GM18498 (cell line): ENCODE measurements at regions not wholly inside any gene's neighbourhood (a gene's known extent, or its start where the extent isn't known, plus 50 kb on each side); places are given as distances from the start of the nearest gene placed in this dataset.

Experiments used
- ATAC-seq: cut with Tn5 transposase; IDR thresholded peaks from one replicate; pipeline ENCODE4 v1.9.1; 2021; ENCODE audit warnings: mild to moderate bottlenecking, moderate library complexity; ENCODE audit not compliant: unreplicated experiment

GRCh38 chr11:27195837-27196202 lies 155.2 kb downstream of the BBOX1 start:
- no peak for ATAC-seq

DNA sequence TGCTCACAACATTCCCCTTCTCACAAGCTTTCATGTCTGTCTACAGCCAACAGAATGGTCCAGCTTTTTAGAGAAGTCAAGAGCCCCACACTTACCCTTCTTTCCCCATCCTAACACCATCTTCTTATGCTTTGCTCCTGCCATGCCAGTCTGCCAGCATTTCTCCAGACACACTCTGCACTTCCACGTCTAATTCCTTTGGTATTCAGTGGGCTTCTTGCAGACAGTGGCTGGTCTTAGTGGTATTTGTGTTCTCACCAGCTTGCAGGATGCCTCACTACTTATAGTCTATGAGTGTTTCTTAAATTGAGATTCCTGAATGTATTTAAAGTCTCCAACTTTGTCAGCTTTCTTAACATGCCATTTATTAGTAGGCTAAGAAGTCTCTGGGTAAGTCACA lies 154.4 kb downstream of the BBOX1 start:
- ATAC-seq: no peak

DNA sequence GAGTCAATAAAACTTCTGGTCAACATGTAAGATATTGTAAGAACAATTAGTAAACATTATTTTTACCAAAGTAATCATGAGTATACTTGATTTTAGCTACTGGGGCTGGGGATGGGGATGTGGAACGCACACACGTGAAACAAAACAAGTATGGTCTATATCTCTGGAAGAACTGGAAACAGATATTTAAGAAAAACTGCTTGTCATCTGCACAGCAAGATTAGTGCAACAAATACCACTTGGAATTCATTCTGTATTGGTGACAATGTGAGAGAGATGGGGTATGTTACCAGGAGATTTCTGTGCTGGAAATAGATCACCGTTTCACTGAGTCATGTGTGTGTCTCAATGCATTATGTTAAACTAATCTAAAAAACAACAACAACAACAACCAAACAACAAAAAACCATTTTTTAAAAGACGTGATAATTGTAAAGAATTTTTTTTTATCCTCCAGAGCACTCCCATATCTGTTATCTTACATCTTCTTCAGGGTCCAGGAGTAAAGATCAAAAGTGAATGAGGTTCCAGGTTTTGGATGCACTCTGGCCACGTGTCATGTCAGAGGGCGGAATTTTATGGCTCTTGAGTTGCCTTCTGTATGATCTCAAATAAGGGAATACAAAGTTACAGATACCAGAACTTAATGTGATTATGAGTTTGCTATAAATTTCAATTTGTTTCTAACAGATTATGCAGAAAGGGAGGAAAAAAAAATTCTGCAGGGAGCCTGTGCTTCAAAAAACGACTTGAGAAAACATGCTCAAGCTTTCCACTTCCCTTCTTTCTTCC lies 153.0 kb downstream of the BBOX1 start:
- no peak for ATAC-seq

GRCh38 chr11:27192184-27192583 lies 151.6 kb downstream of the BBOX1 start:
- ATAC-seq: no peak

DNA sequence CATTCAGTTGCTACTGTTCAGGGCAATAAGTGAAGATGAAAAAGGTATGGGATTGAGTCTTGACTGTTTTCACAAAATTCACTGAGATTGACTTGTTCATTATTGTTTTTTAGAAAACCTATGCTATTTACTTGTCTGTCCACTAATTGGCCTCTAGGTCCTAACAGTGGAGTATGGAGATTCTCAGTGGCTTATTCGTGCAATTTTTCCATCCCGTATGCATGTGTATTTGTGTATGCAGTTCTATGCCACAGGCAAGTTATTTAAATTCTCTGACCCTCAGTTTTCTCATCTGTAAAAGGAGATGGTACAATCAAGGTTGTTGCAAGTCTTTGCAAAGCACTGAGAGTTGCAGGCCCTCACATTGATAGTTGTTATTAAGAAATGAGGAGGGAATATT lies 151.0 kb downstream of the BBOX1 start:
- ATAC-seq: no peak

DNA sequence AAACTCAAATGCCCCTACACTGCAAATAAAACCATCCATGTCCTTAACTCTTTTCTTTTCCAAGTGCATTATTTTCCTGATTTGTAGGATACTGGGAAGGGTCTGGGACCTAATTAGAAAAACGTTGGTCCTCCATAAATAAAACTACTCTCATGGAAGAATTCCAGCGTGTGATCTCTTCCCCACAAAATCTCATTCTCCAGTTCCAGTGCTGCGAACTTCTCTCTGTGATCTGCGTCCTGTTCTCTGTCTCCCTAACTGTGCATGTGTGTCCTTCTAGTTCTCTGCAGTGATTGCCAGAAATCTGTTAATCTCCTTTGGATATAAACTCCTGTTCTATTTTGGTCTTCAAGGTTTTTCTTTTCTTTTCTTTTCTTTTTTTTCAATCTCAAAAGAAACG lies 148.1 kb downstream of the BBOX1 start:
- ATAC-seq: no peak

GRCh38 chr11:27187848-27188621 lies 147.4 kb downstream of the BBOX1 start:
- ATAC-seq: no peak

- no peak for ATAC-seq
These were observed 146.6 kb downstream of the BBOX1 start for GRCh38 chr11:27187075-27187847.

GRCh38 chr11:27186580-27186979 lies 146.0 kb downstream of the BBOX1 start:
- no peak for ATAC-seq

GRCh38 chr11:27184458-27185312 lies 144.1 kb downstream of the BBOX1 start:
- no peak for ATAC-seq

GRCh38 chr11:27183672-27184457 lies 143.2 kb downstream of the BBOX1 start:
- ATAC-seq: peak; percentile 66

- no peak for ATAC-seq
These were observed 138.7 kb downstream of the BBOX1 start for GRCh38 chr11:27179334-27179733.

GRCh38 chr11:27178859-27179258 lies 138.2 kb downstream of the BBOX1 start:
- no peak for ATAC-seq
